Mesenchymal stem cell (in vitro differentiated cells and primary cell): ENCODE measurements at regions not wholly inside any gene's neighbourhood (a gene's known extent, or its start where the extent isn't known, plus 50 kb on each side); places are given as distances from the start of the nearest gene placed in this dataset.

Experiments used
- DNase-seq: peaks from one replicate; pipeline ENCODE4 v3.0.0-alpha.2; 2013
- H2AFZ ChIP-seq: one replicate; pipeline ENCODE4 v1.6.1; 2013; ENCODE audit warnings: low read depth, mild to moderate bottlenecking, control low read depth, inconsistent platforms, low read length, moderate library complexity
- H2AK5ac ChIP-seq: 2 replicates; pipeline ENCODE4 v1.6.1; 2013; ENCODE audit warnings: low read length, moderate library complexity, mild to moderate bottlenecking, inconsistent platforms; ENCODE audit not compliant: severe bottlenecking
- H2BK120ac ChIP-seq: one replicate; pipeline ENCODE4 v1.6.1; 2013; ENCODE audit warnings: low read depth, mild to moderate bottlenecking, inconsistent platforms, low read length, moderate library complexity
- H2BK12ac ChIP-seq, 2 experiments: one replicate each; pipeline ENCODE4 v1.6.1; 2013; ENCODE audit warnings: inconsistent platforms in 2 of 2, low read length in 2 of 2, mild to moderate bottlenecking in 2 of 2, moderate library complexity in 2 of 2, control low read depth in 1 of 2
- H2BK15ac ChIP-seq: one replicate; pipeline ENCODE4 v1.6.1; 2013; ENCODE audit warnings: mild to moderate bottlenecking, low read depth, inconsistent platforms; ENCODE audit not compliant: poor library complexity, severe bottlenecking
- H2BK5ac ChIP-seq: 2 replicates; pipeline ENCODE4 v1.6.1; 2013; ENCODE audit warnings: low read depth, mild to moderate bottlenecking, low read length, control low read depth, inconsistent platforms; ENCODE audit not compliant: poor library complexity, severe bottlenecking
- H3K14ac ChIP-seq, 2 experiments: one replicate each; pipeline ENCODE4 v1.6.1; 2013; ENCODE audit warnings: inconsistent platforms in 2 of 2, low read length in 2 of 2, control low read depth in 1 of 2, mild to moderate bottlenecking in 1 of 2, moderate library complexity in 1 of 2
- H3K18ac ChIP-seq, 2 experiments: one replicate each; pipeline ENCODE4 v1.6.1; 2013; ENCODE audit warnings: inconsistent platforms in 2 of 2, low read length in 2 of 2, control low read depth in 1 of 2, low read depth in 1 of 2, mild to moderate bottlenecking in 1 of 2
- H3K23ac ChIP-seq, 2 experiments: one replicate each; pipeline ENCODE4 v1.6.1; 2013; ENCODE audit warnings: inconsistent platforms in 2 of 2, low read length in 2 of 2, mild to moderate bottlenecking in 2 of 2, moderate library complexity in 2 of 2, control low read depth in 1 of 2
- H3K27ac ChIP-seq: 2 replicates; pipeline ENCODE4 v1.5.1; 2013; ENCODE audit warnings: mild to moderate bottlenecking, moderate library complexity, low read length, control low read depth, inconsistent platforms; ENCODE audit not compliant: poor library complexity, severe bottlenecking
- H3K27me3 ChIP-seq, 2 experiments: 2 replicates each; pipeline versions ENCODE4 v1.6.1 to v1.7.0; 2013; ENCODE audit warnings: low read length in 2 of 2, mild to moderate bottlenecking in 2 of 2, moderate library complexity in 2 of 2, control low read depth in 1 of 2, inconsistent platforms in 1 of 2; ENCODE audit not compliant: control insufficient read depth in 1 of 2, insufficient read depth in 1 of 2
- H3K36me3 ChIP-seq, 2 experiments: 2 replicates each; pipeline versions ENCODE4 v1.6.1 to v1.7.0; 2013; ENCODE audit warnings: low read length in 2 of 2, control low read depth in 1 of 2, inconsistent platforms in 1 of 2, low read depth in 1 of 2, mild to moderate bottlenecking in 1 of 2; ENCODE audit not compliant: insufficient read depth in 2 of 2, control insufficient read depth in 1 of 2
- H3K4ac ChIP-seq, 2 experiments: one replicate each; pipeline ENCODE4 v1.6.1; 2013; ENCODE audit warnings: inconsistent platforms in 2 of 2, low read length in 2 of 2, mild to moderate bottlenecking in 2 of 2, moderate library complexity in 2 of 2, control low read depth in 1 of 2, low read depth in 1 of 2
- H3K4me1 ChIP-seq: 2 replicates; pipeline ENCODE4 v1.6.1; 2013; ENCODE audit warnings: low read depth, low read length, control low read depth; ENCODE audit not compliant: control insufficient read depth, insufficient read depth
- H3K4me2 ChIP-seq: 2 replicates; pipeline ENCODE4 v1.6.1; 2013; ENCODE audit warnings: low read length, mild to moderate bottlenecking, inconsistent platforms; ENCODE audit not compliant: poor library complexity, severe bottlenecking
- H3K4me3 ChIP-seq, 2 experiments: 2 replicates each; pipeline versions ENCODE4 v1.5.1 to v1.7.0; 2013; ENCODE audit warnings: low read length in 2 of 2, mild to moderate bottlenecking in 2 of 2, control low read depth in 1 of 2, low read depth in 1 of 2; ENCODE audit not compliant: insufficient read depth in 1 of 2
- H3K79me1 ChIP-seq: replicated peaks from 2 replicates; pipeline ENCODE4 v1.6.1; 2013; ENCODE audit warnings: mild to moderate bottlenecking, control low read depth, low read length, inconsistent platforms; ENCODE audit not compliant: poor library complexity, severe bottlenecking
- H3K9ac ChIP-seq: 2 replicates; pipeline ENCODE4 v1.7.0; 2013; ENCODE audit warnings: mild to moderate bottlenecking, low read length, moderate library complexity
- H3K9me3 ChIP-seq: 2 replicates; pipeline ENCODE4 v1.7.0; 2013; ENCODE audit warnings: mild to moderate bottlenecking, low read length; ENCODE audit not compliant: control insufficient read depth
- H4K8ac ChIP-seq: one replicate; pipeline ENCODE4 v1.6.1; 2013; ENCODE audit warnings: inconsistent platforms, mild to moderate bottlenecking, low read length, moderate library complexity
- H4K91ac ChIP-seq: one replicate; pipeline ENCODE4 v1.6.1; 2013; ENCODE audit warnings: mild to moderate bottlenecking, low read length, inconsistent platforms
- WGBS: methylation state at CpG from one replicate; pipeline ENCODE4 v1.1.7; 2013; ENCODE audit warnings: mixed read lengths; 5-methylcytosine and 5-hydroxymethylcytosine counted together

- no peak overlapping the region for H2BK120ac ChIP-seq
- H3K14ac ChIP-seq, result no peak overlapping the region
- no peaks in the 10 kb centered on the region for H3K79me1 ChIP-seq
- no peaks in the 10 kb centered on the region for H3K27me3 ChIP-seq
- H3K4me2 ChIP-seq, result no peak overlapping the region
- DNase-seq, result no peak
- no peak overlapping the region for H3K4ac ChIP-seq
- no peak overlapping the region for H2BK5ac ChIP-seq
- H4K91ac ChIP-seq, result no peak overlapping the region
- no peak overlapping the region for H2AK5ac ChIP-seq
- H3K4me3 ChIP-seq, result no peak overlapping the region
- no peak overlapping the region for H3K27ac ChIP-seq
- H3K9ac ChIP-seq, result no peak overlapping the region
- H3K4me1 ChIP-seq, result peaks cover 14% of the 10 kb centered on the region
- peaks cover under 1% of the 10 kb centered on the region for H3K9me3 ChIP-seq
- no peak overlapping the region for H3K23ac ChIP-seq
- no peak overlapping the region for H2BK12ac ChIP-seq
- no peak overlapping the region for H2AFZ ChIP-seq
- no peak overlapping the region for H2BK15ac ChIP-seq
- peak overlapping the region; percentile 13 for H4K8ac ChIP-seq
- no peaks in the 10 kb centered on the region for H3K36me3 ChIP-seq
- no peak overlapping the region for H3K18ac ChIP-seq
- 71% methylated on average over 4 of the region's 4 CpGs for WGBS
Measured at GRCh38 chr10:44309361-44309760, 75.5 kb downstream of the CXCL12 start.

- Histone ChIP-seq H2BK12ac (no peak overlapping the region), H4K8ac (no peak overlapping the region), H4K91ac (no peak overlapping the region), H3K18ac (no peak overlapping the region), H2AK5ac (no peak overlapping the region), H3K4ac (no peak overlapping the region), H2BK5ac (no peak overlapping the region), H3K14ac (no peak overlapping the region), H3K4me2 (no peak overlapping the region), H3K4me1 (peaks cover 13% of the 10 kb centered on the region), H3K9me3 (peaks cover 4% of the 10 kb centered on the region), H2BK15ac (no peak overlapping the region), H3K23ac (no peak overlapping the region), H3K27ac (no peak overlapping the region), H3K4me3 (no peak overlapping the region), H3K27me3 (no peaks in the 10 kb centered on the region), H2BK120ac (no peak overlapping the region), H3K9ac (no peak overlapping the region), H2AFZ (no peak overlapping the region), H3K36me3 (no peaks in the 10 kb centered on the region), H3K79me1 (no peaks in the 10 kb centered on the region)
- no peak for DNase-seq
- WGBS, result 93% methylated on average over 4 of the region's 4 CpGs
Measured at GRCh38 chr10:44308935-44309334, 76.0 kb downstream of the CXCL12 start.

GRCh38 chr10:44307691-44308090 lies 77.2 kb downstream of the CXCL12 start:
- no peak overlapping the region for H3K4ac ChIP-seq

GRCh38 chr10:44306762-44307161 lies 78.1 kb downstream of the CXCL12 start:
- Histone ChIP-seq H3K18ac (no peak overlapping the region), H3K79me1 (no peaks in the 10 kb centered on the region), H2BK5ac (no peak overlapping the region), H2AK5ac (no peak overlapping the region), H3K4me3 (no peak overlapping the region), H3K4me2 (no peak overlapping the region), H2BK12ac (no peak overlapping the region), H3K4me1 (peaks cover 12% of the 10 kb centered on the region), H4K91ac (no peak overlapping the region), H4K8ac (no peak overlapping the region), H3K27me3 (no peaks in the 10 kb centered on the region), H2AFZ (no peak overlapping the region), H3K23ac (no peak overlapping the region), H3K36me3 (no peaks in the 10 kb centered on the region), H3K27ac (no peak overlapping the region), H2BK120ac (no peak overlapping the region), H3K4ac (no peak overlapping the region), H3K9ac (no peak overlapping the region), H3K9me3 (peaks cover 4% of the 10 kb centered on the region), H3K14ac (no peak overlapping the region), H2BK15ac (no peak overlapping the region)
- 80% methylated on average over 2 of the region's 2 CpGs for WGBS
- peak; percentile 7 for DNase-seq

More at GRCh38 chr10:44307691-44308090, 77.2 kb downstream of the CXCL12 start:
- H2BK5ac ChIP-seq, result no peak overlapping the region
- H3K18ac ChIP-seq, result no peak overlapping the region
- H2AFZ ChIP-seq, result no peak overlapping the region
- H3K9me3 ChIP-seq, result peaks cover 4% of the 10 kb centered on the region
- H2BK12ac ChIP-seq, result peak overlapping the region in 1 of 2 experiments; percentile 57
- no peak overlapping the region for H3K14ac ChIP-seq
- H2AK5ac ChIP-seq, result no peak overlapping the region
- H3K27ac ChIP-seq, result no peak overlapping the region
- no peak overlapping the region for H3K9ac ChIP-seq
- no peak overlapping the region for H2BK120ac ChIP-seq
- H3K36me3 ChIP-seq, result no peaks in the 10 kb centered on the region
- no peak overlapping the region for H2BK15ac ChIP-seq
- no peak overlapping the region for H3K23ac ChIP-seq
- no peaks in the 10 kb centered on the region for H3K79me1 ChIP-seq
- H4K91ac ChIP-seq, result no peak overlapping the region
- H3K4me2 ChIP-seq, result no peak overlapping the region
- H3K4me1 ChIP-seq, result peaks cover 11% of the 10 kb centered on the region
- no peaks in the 10 kb centered on the region for H3K27me3 ChIP-seq
- no peak overlapping the region for H3K4me3 ChIP-seq
- DNase-seq, result no peak
- WGBS, result 78% methylated on average over 3 of the region's 3 CpGs
- H4K8ac ChIP-seq, result no peak overlapping the region
